HG03159 (cell line): ENCODE measurements at regions not wholly inside any gene's neighbourhood (a gene's known extent, or its start where the extent isn't known, plus 50 kb on each side); places are given as distances from the start of the nearest gene placed in this dataset.

Experiments used
- ATAC-seq: cut with Tn5 transposase; IDR thresholded peaks from one replicate; pipeline ENCODE4 v1.9.1; 2021; ENCODE audit warnings: mild to moderate bottlenecking, moderate library complexity; ENCODE audit not compliant: unreplicated experiment

DNA sequence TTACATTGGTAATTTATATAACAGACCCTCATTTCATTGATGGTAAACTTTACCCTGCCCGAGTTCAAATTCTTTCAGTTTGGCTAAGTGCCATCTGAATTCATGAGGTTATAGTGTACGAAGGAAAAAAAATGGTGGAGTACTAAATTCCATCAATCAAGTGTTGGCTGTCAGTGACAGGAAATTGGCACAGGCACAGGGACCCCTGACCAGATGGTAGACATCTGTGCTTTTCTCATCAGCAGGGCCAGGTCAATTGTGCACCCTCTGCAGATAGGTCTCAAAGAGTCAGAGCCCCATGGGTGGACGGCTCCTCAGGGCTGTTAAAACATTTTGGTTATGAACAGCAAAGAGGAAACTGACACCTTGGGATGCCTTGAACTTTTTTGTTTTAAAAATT, 439.2 kb downstream of the SETBP1 start:
- ATAC-seq: no peak

DNA sequence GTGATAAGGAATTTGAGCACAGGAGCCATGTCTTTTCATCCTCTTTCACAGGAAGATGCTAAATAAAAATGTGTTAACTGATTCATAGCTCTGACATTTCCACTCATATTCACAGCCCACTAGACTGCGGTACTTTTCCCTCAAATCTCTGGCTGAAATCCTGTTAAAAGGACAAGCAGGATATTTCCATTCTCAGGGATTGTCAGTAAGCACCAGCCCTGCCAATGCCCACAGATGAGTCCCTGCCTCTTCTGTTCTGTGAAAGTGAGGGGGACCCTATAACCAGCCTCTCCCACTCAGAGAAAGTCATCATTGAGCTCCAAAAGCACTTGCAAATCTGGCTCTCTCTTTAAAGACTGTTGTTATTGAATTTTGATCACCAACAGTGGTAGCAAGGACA, 440.5 kb downstream of the SETBP1 start:
- ATAC-seq: no peak

DNA sequence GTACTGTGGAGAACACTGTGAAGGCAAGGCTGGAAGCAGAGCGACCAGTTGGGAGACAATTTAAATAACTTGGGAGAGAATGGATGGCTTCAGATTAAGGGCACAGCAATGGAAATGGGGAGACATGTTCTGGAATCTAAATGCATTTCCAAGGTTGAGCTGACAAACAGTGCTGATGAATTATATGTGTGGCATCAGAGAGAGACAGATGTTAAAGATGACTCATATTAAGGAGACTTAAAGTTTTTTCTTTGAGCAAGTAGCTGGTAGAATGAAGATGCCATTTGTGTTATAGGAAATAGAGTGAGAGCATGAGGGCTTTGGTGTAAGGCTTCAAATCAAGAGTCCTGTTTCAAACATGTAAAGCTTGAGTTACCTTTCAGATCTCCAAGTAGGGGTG, 441.8 kb downstream of the SETBP1 start:
- ATAC-seq: no peak

DNA sequence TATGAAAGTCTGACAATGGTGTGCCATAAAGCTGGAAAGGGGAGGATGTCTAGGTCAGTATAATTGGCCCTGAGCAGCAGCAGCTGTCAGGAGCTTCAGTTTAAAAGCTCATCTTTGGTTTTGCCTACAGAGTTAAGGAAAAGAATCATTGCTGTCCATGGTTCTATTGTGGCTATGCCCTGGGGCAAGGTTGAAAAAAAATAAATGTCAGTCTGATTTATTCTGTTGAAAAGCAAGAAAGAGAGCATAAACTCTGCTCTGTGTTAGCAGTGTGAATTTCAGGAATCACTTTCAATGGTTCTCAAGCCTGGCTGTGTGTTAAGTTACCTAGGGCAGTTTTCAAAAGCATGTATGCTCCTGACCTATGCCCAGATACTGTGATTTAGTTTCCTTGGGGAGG, 446.7 kb downstream of the SETBP1 start:
- no peak for ATAC-seq

DNA sequence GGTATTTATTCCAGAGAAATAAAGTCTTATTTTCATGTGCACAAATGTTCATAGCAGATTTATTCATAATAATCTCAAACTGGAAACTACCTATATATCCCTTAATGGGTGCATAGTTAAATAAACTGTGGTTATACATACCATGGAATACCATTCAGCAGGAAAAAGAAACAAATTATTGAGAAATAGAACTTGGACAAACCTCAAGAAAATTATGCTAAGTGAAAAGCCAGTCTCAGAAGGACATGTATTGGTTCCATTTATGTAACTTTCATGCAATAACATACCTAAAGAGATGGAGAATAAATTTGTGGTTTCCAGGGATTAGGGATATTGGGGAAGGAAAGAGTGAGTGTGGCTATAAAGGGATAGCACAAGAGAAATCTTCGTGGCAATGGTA, 452.6 kb downstream of the SETBP1 start:
- ATAC-seq: no peak

DNA sequence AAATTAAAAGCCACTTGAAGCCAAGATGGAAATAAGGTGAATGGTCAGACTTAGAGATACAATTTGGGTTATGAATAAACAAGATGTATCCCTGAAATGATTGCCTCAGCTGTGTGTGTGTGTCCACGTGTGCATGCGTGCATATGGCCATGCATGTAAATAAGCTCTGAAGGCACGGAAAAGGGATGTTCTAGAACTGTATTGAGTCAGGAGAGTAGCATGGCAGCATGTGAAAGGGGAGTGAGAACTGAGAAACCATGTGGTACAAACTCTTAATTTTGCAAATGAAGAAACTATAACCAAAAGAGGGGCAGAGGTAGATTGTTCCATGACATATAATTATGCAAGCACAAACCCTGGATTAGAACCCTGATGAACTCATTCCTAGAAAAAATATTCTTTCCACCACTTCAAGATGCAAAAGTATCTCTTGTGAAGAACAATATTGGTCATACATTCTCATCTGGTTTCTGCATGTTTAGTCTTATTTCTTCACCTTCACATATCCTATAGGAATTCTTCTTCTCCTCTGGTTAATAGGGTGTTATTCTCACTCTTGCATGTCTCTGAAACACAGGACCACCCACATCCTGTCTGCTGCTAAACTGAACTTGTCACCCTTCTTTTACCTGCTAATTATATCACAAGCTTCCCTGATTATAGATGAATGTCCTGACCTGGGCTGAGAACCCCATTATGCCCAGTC, 455.8 kb downstream of the SETBP1 start:
- ATAC-seq: no peak

DNA sequence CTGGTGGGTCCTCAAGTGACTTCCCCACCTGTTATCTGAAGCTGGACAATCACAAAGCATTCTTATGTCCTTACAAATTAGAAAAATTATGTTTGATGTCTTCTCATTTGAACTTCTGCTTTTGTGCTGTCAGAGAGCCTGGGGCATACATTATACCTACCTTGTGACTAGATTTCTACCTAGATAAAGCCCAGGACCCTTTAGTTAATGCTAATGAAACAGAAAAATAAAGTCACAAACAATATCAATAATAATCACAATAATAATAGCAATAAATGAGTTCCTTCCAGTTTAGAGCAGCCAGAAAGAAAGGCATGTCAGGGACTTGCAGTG, 456.4 kb downstream of the SETBP1 start:
- ATAC-seq: no peak

DNA sequence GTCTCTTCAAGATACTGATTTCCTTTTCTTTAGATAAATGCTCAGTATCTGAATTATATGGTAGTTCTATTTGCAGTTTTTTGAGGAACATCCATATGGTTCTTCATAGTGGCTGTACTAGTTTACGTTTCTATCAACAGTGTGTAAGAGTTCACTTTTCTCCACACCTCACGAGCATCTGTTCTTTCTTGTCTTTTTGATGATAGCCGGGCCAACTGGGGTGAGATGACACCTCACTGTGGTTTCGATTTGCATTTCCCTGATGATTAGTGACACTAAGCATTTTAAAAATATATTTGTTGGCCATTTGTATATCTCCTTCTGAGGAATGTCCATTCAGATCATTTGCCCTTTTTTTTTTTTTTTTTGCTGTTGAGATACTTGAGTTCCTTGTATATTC, 458.8 kb downstream of the SETBP1 start:
- ATAC-seq: no peak

DNA sequence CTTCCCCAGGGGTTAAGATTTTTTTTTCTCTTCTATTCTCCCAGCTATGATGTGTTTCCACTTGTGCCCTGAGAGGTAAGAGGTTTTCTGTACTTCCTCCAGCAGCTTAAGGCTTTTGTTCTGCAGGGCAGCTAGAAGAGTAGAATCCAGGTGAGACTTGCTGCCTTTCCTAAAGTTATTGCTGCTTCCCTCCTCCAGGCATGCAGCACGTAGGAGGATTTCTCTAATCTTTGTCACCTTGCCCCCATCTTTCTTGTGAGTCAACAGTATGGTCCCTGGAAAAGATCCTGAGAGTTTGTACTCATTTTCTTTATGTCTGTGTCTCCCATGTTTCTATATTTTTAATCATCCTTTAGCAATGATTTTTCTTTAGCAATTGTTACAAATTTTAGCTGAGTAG, 462.2 kb downstream of the SETBP1 start:
- no peak for ATAC-seq

DNA sequence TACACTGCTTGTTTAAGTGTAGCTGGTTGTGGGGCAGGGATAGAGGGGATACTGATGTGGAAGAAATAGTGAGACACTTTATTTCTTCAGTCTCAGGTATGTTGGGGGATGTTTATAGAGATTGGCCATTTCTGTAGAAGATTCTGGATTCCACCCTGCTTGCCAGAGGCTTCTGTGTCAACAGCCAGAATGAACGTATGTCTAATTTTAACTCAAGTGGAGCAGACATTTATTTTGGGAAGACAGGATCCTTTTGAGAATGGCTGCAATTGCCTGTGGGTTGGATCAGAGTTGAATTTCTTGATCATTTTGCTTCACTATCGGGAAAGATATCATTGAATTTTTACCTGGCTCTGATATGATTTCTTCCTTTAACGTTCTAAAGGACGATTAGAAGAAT, 465.6 kb upstream of the SLC14A2 start:
- no peak for ATAC-seq

DNA sequence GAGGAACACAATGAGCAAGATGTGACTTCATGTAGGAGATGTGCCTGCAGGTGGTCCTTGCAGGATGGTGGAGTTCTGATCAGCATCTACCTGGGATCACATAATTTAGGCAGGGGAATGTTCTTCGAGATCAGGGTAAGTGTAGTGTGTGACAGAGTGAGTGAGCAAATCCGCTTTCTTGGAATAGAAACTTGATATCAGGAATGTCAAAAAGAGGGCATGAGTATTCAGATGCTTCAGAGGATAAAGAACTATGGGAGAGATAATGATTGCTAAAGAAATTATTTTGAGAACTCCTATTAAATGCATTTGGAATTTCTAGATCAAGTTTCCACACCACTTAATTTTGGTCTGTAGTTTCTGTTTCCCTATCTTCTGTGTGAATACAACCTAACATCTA, 463.6 kb upstream of the SLC14A2 start:
- no peak for ATAC-seq

DNA sequence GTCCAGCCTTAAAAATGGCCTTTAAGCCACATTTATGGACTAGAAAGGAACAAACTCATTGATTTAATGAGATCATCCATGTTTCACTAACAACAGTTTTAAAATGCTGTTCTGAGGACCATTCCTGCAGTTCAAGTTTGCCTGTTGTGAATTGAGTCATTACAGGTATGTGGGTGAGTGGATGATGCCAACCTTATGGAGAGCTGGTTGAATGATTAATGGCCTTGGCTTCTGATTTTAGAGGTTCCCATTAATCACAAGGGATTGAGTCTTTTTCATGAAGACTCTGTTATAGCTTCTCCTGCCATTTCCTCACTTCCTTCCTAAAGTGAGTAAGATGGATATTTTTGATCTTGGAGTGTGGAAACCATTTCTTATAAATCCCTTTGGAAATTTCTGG, 459.8 kb upstream of the SLC14A2 start:
- no peak for ATAC-seq

DNA sequence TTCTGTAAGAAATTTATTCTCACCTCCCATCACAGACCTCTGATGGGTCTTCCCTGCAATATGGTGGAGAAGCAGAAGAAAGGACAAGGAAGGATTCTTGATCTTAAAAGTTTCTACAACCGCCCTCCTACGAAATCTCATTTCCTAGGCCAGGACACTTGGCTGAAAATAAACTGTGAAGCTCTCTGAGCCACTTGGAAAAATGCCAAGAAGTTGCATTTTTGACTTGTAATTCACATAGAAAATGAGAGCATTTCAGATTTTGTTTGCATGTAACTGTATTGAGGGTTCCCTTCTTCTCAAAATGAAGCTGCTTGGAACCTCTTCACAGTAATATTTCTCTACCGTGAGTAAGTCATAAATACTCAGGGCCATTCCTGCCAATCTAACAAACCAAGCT, 458.3 kb upstream of the SLC14A2 start:
- no peak for ATAC-seq

DNA sequence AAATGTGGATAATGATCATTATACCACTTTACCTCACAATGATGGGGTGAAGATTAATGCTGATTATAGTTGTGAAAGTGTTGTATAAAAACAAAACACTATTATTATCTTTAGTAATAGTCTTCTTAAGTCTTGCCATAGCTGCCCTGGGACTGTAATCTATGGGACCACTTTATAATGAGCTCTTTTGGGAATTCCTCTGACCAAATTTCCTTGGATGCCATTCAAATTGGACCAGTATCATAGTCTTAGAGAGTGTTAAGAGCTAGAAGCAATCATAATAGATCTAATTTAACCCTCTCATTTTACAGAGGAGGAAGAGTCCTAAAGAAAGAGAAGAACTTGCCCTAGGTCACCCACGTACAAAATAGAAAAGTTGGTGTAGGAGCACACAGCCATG, 457.7 kb upstream of the SLC14A2 start:
- ATAC-seq: no peak

DNA sequence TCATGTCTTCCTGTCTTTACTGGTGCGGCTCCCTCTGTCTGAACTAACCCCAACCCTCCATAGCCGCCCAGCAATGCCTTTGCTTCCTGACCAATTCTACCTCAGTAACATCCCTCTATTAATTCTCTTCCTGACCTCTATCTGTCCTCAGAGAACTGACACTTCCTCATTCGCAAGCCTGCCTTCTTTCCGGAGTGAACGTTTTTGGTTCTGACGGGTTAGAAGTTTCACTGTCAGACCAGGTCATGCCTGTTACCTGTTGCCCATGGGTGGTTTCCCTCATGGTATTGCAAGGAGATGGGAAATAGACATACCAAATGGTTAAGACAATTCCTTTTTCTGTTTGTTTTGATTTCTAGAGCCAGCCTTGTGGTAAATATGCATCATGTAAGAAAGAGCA, 453.4 kb upstream of the SLC14A2 start:
- peak; percentile 84 for ATAC-seq

DNA sequence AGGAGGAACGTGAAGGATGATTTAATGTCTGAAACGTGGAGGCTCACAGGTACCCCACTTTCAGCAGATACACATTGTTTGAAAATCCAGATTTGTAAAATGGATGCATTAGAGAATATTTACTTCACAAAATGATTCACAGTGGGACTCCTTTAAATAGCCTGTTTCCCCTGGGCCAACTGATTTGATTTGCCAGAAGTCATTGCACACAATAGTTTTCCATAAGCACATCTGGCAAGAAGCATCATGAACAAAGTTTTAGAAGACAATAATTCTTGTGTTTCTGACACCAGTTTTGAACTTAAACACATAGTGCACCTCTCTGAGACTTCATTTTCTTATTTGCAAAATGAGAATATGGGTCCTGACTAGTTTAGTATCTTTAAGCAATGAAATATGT, 451.4 kb upstream of the SLC14A2 start:
- ATAC-seq: no peak

DNA sequence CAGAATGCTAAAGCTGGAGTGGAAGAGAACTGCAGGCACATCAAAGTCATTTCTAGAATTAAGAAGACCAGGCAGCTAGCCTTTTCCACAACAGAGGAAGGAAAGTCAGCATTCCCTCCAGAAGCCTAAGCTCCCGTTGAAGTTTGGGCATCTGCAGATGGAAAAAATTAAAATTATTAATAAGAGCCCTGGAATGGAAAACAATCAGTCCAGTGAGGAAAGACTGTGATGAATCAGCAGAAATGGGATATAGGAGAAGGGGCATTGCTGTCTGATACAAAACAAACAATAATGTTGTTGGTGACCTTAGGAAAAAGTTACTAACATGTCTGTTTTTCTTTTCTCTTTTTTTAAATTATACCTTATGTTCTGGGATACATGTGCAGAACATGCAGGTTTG, 450.7 kb upstream of the SLC14A2 start:
- no peak for ATAC-seq

DNA sequence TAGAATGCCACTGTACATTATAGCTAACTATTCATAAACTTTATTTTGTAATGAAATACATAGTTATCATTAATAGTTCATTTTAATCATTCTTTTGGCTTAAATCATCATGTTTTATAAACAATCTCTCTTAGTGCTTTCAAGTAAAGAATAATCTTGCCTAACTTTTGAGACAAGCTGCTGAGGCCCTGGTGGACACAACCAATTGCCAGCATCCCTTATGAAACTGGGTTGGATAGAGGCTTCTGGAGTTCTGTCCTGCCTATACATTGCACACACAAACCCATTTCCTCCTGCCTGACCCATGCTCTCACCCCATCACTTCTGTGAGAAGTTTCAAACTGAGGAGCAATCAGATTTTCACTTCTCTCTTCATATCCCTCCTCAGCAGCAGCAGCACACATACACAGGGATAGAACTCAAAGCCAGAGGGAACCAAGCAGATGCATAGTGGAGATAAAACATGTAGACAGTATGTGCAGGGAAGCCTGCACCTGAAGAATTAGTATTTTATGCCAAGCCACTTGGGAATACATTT, 450.0 kb upstream of the SLC14A2 start:
- ATAC-seq: no peak

DNA sequence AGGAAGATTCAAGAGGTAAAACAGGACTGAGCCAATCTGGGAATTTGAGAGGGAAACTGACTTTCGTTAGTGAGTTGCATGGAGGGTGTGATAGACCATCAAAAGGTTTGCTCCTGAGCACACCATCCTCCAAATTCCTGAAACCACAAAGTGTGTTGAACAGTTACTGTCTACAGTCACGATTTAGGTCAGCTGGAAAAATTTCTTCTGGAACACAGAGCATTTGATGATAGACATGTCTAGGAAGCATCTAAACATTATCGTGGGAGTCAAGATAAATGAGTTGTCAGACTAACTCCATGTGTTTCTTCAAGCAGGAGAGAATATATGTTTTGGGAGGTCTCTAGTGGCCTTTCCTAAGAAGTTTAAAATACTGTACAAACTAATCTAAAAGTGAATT, 449.4 kb upstream of the SLC14A2 start:
- ATAC-seq: no peak

DNA sequence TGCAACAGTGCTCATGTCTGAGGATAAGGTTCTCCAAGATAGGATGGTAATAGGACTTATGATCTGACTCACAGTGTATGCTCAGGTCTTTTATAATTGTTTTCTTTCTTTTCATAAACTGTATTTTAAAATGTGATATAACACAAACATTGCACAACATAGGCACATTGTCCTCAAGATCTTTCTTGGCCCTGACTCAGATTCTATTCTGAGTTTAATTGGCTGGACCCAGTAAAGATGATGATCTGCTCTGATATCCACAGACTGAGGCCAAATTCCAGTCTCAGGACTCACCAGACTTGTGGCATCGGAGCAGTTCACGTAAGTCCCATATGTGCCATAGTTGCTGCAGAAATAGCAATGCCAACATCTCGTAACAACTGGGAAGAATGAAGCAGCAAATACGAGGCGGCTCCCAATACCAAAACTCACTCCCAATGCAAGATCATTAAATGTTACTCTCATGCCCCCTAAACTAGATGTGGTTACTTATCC, 448.9 kb upstream of the SLC14A2 start:
- no peak for ATAC-seq

DNA sequence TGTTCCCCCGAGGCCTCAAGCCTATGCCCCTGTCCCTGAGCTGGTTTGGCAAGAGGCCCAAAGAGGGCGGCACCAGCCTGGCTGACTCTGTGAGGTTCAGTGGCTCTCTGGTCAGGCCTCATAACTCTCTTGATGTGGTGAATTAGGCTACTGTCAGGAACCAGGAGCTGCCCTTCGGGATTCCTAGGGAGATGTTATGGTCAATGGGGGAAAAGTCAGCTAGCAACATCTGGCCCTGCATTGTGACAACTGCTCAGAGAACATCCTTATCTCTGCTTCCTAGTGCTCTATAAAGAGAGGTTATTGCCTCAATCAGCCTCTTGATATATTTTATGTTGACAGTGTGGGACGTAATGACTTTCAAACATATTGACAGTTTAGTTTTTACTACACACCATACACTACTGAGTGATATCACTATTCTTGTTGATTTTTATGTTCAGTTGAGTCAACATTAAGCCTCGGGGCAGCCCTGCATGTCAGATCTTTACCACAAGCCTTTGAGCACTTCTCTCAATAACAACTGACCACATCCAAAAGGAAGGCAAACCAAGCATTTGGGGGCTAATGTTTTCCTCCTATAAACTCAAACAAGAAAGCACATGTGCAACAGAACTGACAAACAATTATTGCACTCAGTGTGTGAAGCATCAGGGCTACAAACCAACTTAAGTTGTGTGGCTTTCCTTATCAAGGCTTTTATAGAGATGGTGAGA, 448.3 kb upstream of the SLC14A2 start:
- ATAC-seq: no peak

DNA sequence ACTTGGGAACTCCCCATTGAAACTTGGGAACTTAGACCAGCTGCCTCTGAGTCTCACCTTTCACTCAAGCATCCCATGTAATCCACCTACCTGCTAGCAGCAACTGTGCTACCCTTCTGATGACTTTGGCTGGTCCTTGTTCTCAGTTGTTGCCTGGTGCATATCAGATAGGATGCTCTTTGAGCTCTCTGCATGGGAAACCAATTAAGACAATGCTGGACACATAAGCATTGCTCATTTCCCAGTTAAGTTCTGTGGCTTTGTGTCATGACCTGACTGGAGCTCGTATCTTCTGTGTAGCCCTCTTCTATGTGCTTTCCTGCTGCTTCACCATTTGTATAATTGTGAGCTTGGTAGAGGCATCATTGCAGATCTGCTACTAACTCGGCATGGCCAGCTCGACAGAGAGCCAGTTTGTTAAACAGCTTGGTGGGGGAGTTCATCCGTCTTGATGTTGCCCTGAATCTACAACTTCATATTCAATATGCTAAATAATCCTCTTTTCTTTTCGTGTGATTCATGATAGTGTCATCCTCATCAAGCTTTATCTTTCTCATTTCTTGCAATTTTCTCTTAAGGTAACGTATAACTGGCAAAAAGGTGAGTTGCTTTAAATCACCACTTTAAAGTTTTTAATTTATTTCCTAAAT, 447.5 kb upstream of the SLC14A2 start:
- no peak for ATAC-seq
